Hematopoietic multipotent progenitor cell treated with erythropoietin and hydrocortisone succinate and interleukin-3 and kit ligand, for 8 days (in vitro differentiated cells): ENCODE measurements at regions not wholly inside any gene's neighbourhood (a gene's known extent, or its start where the extent isn't known, plus 50 kb on each side); places are given as distances from the start of the nearest gene placed in this dataset.
"Not testable (repeated sequence)": the region's sequence is repeated elsewhere in the genome, so short reads cannot be mapped to it uniquely, and the experiment has no call there.

ENCODE experiments used
- DNase-seq: peaks from one replicate; pipeline ENCODE4 v3.0.0-alpha.2; 2015

DNA sequence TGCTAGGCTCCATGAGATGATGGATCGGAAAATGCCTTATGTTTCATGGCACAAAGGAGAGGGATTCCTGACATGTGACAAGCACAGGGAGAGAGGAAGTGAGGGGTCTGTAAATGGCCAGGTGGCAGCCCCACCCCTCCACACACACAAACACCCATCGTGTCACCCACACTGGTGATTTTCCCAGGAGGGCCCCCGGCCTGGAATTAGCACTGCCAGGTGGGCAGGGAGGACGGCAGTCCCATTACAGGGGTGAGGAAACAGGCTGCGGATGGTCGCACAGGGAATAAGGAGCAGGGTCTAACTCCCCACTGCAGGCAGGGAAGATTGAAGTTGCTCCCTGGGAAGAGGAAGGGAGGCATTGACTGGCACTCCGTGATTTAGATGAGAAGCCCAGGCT, 395.3 kb upstream of the ZNF337 start:
- not testable (repeated sequence) for DNase-seq

DNA sequence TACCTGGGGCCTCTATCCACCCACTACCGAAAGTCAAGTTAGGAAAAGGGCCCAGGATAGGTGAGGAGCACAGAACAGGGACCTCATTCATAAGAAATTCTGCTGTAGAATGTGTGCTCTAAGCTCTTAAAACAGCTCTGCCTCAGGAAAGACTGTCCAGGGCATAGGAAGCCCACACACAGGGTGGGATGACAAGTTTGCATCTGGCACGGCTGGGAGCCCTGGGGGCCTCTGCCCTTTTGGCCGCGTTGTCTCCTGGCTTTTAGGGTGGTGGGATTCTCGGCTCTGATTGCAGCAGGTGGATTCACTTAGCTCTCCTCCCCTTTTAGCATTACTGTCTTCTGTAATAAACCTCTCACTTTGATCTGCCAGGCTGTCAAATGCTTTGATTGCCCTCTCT, 389.5 kb upstream of the ZNF337 start:
- not testable (repeated sequence) for DNase-seq

DNA sequence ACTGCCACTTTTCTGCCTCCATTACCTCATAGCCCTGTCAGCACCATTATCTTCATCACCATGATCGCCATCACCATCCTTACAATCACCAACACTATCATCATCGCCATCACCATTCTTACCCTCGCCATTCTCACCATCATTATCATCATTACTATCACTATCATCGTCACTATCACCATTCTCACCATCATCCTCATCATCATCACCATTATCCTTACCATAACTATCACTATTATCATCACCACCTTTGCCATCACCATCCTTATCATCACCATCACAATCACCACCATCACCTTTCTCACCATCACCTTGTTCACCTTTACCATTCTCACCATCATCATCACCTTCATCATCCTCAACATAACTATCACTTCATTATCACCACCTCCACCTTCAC, 377.3 kb upstream of the ZNF337 start:
- DNase-seq, result not testable (repeated sequence)

DNA sequence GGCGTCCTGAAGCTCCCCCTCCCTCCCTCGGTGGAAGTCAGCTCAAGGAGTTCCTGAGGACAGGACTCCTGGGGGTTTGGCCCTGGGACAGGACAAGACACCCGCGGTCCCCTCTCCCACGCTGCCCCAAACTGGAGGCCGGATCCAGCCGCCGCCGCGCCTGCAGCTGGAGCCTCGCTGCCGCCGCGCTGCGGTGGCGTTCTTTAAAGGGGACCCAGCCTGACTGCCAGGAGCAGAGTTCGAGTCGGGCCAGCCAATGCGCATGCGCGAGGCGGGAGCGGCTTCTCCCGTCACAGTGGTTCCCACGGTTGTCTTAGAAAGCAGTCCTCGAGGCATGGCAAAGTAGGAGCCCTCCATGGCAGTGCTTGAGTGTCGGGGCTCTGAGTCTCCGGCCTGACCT, 362.7 kb upstream of the ZNF337 start:
- DNase-seq, result not testable (repeated sequence)

DNA sequence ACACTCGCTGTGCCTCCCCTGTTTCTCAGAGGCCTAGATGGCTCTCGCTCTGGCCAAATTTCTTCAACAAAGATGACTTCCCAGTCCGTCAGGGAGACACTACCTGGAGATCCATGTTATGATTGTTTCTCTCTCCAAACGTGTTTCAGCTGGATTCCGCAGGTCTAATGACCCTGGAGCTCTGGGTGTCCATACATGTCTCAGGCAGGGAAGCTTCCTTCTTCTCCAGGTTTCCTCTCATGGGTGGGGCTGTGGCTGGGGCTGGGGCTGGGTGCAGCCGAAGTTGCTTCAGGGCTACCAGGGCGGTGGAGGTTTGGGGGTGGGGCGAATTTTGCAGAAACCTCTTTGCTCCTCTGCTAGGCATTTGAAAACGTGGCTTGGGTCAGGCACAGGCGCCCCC, 361.8 kb upstream of the ZNF337 start:
- not testable (repeated sequence) for DNase-seq

DNA sequence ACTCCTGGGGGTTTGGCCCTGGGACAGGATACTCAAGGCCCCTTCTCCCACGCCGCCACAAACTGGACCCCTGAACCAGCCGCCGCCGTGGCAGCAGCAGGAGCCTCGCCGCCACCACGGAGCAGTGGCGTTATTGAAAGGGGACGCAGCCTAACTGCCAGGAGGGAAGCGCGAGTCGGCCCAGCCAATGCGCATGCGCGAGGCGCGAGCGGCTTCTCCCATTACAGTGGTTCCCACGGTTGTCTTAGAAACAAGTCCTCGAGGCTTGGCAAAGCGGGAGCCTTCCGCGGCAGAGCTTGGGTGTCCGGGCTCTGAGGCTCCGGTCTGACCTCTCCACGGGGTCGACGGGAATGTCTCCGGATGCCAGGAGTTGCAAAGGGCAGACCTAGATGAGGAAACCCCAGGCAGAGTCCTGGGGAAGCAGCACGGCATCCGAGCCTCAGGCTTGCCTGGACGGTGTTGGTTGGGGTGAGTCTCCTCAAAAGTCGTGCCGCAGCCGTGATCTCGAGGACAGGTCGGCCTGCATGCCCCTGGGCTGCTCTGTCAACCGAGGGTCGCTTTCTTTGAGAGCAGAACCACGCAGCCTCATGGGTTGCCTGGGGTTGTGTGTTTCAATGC, 360.6 kb upstream of the ZNF337 start:
- DNase-seq, result not testable (repeated sequence)

DNA sequence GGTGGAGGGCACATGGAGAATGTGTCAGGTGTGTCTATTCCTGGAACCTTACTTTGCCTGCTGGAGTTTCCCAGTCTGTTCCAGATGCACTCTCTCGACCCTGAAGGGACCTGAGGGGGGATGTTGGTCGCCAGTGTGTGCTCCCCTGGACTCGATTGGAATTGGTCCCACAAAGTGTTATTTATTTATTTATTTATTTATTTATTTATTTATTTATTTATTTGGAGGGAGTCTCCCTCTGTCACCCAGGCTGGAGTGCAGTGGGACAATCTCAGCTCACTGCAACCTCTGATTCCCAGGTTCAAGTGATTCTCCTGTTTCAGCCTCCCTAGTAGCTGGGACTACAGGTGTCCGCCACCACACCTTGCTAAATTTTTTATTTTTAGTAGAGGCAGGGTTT, 329.1 kb upstream of the ZNF337 start:
- DNase-seq, result not testable (repeated sequence)

DNA sequence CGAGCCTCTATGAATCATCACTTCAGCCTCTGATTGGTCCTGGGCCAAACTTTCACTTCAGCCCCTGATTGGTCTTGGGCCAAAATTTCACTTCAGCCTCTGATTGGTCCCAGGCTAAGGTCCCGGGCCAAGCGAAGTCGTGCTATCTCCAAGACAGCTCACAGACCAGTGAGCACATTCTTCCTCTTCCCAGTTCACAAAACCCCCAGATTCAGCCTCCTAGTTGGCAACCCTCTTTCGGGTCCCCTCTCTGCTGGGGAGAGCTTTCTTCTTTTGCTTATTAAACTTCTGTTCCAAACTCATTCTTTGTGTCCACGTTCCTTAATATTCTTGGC, 314.3 kb upstream of the ZNF337 start:
- DNase-seq, result not testable (repeated sequence)

DNA sequence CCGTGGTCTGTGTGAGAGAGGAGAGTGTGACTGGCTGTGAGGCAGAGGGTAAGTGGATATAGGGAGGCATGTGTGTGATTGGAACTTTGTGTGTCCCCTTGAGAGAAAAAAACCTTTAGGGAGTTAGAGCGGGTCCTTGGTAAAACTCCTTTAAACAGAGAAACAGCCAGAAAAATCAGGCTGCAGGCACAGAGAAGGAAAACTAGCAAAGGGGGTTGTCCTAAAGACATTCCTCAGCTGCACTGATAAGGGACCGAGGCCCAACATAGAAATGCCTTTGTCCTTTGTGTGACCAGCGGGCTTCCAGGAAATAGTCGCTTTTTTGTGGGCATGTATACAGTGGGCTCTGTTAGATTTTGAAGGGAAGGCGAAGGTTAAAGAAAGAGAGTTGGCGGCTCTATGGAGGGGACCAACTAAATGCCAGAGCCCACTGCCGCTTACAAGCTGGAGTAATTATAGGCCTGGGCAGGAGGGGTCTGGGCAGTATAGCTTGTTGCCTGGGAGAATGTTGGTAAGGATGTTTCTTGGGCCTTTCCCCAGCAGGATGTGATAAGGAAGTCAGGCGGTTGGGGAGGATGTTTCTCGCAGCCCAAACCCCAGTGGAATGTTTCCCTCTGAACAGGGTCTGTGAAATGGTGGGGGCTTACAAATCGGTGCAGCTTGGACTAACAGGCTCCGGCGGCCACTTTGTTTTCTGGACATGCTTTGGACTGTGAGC, 313.7 kb upstream of the ZNF337 start:
- DNase-seq, result peak; percentile 29

DNA sequence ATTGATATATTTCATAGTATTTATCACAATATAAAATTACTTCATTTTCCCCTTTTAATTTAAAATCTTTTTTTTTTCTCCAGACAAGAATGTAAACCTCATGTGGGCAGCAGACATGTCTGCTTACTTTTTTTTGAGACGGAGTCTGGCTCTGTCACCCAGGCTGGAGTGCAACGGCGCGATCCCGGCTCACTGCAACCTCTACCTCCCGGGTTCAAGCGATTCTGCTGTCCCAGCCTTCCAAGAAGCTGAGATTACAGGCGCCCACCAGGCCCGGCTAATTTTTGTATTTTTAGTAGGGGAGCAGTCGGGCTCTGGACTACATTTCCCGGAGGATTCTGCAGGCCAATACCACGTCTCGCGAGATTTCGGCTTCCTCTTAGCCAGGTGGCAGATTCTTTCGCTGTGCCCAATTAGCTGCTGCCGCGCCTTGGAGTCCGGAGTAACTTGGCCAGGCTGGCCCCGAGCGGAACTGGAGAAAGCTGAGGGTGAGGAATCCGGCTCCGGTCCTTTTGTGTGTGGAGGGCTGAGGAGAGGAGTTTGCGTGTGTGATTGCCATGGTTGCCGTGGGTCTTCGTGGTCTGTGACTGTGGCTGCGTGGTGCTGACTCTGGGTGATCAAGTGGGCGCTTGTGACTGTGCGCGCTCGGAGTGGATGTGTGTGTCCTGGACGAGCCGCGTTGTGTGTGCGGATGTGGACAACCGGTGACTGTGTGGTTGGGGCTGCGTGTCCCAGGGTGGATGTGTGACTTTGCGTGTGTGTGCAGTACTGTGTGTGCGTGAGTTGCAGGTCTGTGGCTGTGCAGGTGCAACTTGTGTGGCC, 313.0 kb upstream of the ZNF337 start:
- peak; percentile 90 for DNase-seq

DNA sequence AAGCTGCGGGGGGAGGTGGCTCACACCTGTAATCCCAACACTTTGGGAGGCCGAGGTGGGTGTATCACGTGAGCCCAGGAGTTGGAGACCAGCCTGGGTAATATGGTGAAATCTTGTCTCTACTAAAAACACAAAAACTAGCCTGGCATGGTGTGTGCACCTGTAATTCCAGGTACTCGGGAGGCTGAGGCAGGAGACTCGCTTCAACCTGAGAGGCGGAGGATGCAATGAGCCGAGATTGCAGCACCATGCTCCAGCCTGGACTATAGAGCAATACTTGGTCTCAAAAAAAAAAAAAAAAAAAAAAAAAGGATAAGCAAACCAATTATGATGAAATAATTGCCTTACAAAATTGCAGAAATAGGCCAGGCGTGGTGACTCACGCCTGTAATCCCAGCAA, 311.4 kb upstream of the ZNF337 start:
- not testable (repeated sequence) for DNase-seq

DNA sequence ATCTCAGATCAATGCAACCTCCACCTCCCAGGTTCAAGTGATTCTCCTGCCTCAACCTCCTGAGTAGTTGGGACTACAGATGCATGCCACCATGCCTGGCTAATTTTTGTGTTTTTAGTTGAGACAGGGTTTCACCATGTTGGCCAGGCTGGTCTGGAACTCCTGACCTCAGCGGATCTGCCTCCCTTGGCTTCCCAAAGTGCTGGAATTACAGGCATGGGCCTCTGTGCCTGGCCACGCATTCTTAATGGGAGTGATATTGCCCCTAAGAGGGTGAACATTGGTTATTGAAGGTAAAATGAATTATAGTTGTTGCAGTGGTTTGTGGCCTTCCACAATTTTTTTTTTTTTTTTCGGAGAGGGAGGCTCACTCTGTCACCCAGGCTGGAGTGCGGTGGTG, 309.5 kb upstream of the ZNF337 start:
- DNase-seq, result not testable (repeated sequence)

DNA sequence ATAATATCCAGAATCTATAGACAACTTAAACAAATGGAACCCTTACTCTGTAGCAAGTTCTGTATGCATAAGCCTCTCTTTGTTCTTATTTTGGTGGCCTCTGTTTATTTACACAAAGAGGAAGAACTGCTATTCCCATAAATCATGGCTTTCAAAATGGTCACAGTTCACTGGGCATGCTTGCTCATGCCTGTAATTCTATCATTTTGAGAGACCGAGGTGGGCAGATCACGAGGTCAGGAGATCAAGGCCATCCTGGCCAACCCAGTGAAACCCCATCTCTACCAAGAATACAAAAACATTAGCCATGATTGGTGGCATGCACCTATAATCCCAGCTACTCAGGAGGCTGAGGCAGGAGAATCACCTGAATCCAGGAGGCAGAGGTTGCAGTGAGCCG, 307.3 kb upstream of the ZNF337 start:
- DNase-seq, result not testable (repeated sequence)

DNA sequence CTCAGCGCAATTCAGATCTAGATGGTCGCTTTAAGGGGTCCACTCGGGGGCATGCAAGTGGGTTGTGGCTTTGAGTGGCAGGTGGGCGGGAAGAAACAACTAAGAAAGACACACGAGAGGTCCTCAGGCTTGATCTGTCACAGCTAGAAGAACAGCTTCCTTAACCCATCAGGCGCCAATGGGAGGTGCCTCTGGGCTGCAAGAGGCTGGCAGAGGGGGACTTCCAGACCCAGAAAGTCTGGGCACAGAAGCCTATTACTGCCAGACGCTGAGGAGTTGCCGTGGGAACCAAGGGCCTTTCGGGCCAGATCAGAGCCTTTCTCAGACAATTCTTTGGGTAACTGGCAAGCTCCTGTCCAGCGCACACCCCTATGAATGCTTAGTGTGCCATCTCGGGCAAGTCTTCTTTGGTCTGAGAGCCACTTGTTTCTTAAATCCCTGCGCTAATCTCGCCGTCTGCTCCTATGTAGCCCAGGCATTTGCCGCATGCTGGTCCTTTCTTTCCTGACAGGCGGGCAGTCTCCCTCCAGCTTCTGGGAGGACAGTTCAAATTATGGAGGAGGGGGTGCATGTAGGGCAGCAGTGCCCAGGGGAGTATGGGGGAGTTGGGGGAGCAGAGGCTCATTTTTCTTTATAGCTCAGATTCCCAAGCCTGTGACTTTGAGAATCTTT, 300.9 kb upstream of the ZNF337 start:
- not testable (repeated sequence) for DNase-seq

DNA sequence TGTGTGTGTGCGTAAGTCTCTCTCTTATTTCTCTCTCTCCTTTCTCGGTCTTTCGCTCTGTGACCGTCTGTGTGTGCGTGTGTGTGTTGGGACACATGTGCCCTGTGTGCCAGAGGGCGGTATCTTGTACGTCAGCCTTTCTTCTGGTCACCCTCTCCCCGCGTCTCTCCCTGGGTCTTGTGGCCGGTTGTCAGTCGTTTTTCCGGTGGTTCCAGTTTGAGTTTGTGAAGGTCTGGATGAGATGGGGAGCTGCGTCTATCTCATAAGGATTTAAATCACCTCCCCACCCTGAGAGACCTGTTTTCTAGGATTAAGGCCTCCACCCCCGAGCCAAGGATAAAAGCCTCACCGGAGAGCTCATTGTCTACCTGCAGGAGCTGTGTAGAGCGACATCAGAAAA, 295.5 kb upstream of the ZNF337 start:
- DNase-seq, result no peak

DNA sequence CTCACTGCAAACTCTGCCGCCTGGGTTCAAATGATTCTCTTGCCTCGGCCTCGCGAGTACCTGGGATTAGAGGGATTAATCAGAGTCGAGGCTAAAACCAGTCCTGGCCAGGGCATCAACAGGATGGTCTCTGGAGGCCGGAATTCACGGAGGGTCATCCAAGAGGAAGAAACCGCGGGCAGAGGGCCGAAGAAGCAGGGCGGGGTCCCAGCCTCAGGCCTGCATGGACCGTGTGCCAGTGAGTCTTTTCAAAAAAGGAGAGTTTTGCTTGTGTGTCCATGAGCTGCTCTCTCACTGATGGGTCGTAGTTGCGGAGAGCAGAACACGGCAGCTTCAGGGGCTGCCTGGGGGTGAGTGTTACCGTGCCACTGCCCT, 295.1 kb upstream of the ZNF337 start:
- DNase-seq, result no peak

DNA sequence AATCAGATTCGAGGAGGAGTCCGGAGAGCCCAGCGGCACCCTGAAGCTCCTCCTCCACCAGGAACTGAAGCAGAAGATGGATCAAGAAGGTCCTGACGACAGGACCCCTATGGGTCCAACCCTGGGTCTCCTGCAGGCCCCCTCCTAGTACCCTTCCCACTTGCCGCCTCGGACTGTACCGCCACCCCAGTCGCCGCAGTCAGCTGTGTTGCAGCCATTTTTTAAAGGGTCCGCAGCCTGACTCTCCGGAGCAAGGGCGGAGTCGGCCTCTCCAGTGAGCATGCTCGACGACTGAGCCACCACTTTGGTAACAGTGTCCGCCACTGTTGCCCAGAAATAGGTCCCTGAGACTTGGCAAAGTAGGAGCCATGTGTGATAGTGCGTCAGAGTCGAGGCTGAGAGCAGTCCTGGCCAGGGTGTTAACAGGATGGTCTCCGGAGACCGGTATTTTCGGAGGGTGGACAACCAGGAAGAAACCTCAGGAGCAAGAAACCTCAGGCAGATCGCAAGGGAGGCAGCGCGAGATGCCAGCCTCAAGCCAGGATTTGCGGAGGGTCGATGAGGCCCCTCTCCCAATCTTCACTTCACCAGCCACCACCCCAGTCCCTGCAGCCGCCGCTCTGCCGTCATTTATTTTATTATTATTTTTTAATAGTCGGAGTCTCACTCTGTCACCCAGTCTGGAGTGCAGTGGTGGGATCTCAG, 294.6 kb upstream of the ZNF337 start:
- DNase-seq, result no peak

DNA sequence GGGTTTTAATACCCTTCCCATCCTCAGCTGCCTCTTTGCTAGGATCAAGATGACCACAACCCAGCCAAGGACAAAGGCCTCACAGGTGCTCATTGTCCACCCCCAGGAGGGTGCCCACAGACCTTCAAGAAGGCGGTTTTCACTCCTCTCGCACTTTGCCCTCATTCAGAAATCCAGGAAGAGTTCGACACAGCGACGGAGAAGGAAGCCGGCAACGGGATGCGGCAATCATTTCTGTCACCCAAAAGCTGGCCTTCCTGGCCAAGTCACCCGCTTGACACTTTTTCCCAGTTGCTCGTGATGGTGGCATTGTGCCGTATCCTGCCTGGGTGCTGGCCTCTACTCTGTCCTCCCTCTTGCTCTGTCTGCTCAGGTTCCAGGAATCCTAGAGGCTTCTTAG, 293.0 kb upstream of the ZNF337 start:
- DNase-seq, result not testable (repeated sequence)

DNA sequence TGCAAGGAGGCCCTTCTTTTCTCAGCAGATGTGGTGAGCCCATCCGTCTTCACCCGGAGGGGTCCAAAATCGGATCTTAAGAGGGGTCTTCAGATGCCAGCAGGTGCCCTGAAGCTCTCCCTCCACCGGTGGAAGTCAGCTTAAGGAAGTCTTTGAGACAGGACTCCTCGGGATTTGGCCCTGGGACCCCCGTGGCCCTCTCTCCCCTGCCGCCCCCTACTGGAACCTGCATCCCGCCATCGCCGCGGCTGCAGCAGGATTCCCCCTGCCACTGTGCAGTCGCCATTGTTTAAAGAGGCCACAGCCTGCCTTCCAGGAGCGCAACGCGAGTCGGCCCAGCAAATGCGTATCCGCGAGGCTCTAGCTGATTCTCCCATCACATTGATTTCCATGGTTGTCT, 292.5 kb upstream of the ZNF337 start:
- DNase-seq, result no peak

DNA sequence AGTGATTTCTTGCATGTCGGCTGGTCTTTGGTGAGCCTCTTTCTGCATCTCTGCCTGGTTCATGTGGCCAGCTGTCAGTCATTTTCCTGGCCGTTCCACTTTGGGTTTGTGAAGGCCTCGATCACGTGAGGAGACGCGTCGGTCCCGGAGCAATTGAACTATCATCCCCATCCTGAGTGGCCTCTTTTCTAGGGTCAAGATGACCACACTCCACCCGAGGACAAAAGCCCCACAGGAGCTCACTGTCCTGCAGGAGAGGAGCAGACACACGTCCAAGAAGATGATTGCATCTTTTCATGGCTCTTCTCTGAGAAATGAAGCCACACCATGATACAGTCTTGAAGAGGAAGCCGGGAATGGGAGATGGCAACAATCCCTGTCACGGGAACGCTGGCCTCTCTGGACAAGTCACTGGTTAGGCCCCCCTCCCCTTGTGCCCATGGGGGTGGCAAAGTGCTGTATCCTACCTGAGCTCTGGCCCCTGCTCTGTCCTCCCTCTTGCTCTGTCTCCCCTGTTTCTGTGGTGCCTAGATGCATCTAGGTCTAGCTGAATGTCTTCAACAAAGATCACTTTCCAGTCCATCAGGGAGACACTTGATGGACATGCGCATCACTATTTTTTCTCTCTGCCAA, 291.4 kb upstream of the ZNF337 start:
- not testable (repeated sequence) for DNase-seq

DNA sequence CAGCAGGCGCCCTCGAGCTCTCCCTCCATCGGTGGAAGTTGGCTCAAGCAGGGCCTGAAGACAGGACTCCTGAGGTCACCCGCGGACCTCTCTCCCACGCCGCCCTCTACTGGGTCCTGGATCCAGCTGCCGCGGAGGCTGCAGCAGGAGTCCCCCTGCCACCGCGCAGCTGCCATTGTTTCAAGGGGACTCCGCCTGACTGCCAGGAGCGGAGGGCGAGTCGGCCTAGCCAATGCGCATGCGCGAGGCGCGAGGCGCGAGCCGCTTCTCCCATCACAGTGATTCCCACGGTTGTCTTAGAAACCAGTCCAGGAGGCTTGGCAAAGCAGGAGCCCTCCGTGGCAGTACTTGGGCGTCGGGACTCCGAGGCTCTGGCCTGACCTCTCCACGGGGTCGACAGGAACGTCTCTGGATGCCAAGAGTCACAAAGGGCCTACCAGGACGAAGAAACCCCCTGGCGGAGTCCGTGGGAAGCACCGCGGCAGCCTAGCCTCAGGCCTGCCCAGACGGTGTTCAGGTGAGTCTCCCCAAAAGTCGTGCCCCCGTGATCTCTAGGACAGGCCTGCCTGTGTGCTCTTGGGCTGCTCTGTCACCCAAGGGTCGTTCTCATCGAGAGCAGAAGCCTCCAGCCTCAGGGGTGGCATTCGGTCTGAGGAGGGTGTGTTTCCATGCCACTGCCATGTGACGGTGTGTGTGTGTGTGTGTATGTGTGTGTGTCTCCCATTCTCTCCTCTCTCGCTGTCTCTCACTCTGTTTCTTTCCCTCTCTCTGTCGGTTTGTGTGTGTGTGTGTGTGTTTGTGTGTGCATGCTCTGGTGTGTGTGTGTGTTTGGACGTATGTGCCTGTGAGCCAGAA, 290.6 kb upstream of the ZNF337 start:
- DNase-seq, result peak; percentile 43
